ENCODE measurements at regions not wholly inside any gene's neighbourhood (a gene's known extent, or its start where the extent isn't known, plus 50 kb on each side); places are given as distances from the start of the nearest gene placed in this dataset.
"Not testable (repeated sequence)": the region's sequence is repeated elsewhere in the genome, so short reads cannot be mapped to it uniquely, and the experiment has no call there.

- not testable (repeated sequence) for DNase-seq
These were observed 89.4 kb upstream of the SPACA7 start for GRCh38 chr13:112286733-112287132.

- no peak for DNase-seq
These were observed 55.9 kb upstream of the SPACA7 start for GRCh38 chr13:112320303-112320702.

GRCh38 chr13:112322557-112322956 lies 53.6 kb upstream of the SPACA7 start:
- DNase-seq, result no peak

GRCh38 chr13:112324116-112324515 lies 52.0 kb upstream of the SPACA7 start:
- DNase-seq, result no peak

GRCh38 chr13:112325142-112325808 lies 50.9 kb upstream of the SPACA7 start:
- no peak for DNase-seq

GRCh38 chr13:112325920-112326645 lies 50.1 kb upstream of the SPACA7 start:
- no peak for DNase-seq
